SK-N-SH (cell line): ENCODE measurements at regions not wholly inside any gene's neighbourhood (a gene's known extent, or its start where the extent isn't known, plus 50 kb on each side); places are given as distances from the start of the nearest gene placed in this dataset.

Source experiments
- CTCF ChIA-PET: fragments of 300-600, 350-600 bp; formaldehyde crosslinking; extraction: SDS; loops from one replicate; lab custom pipeline; 2021; lab: Yijun Ruan, JAX
- POLR2A ChIA-PET: fragments of 350-600 bp; sonication (Branson Sonifier 250); formaldehyde crosslinking; extraction: SDS; loops from one replicate; lab custom pipeline; 2020; ENCODE audit warnings: antibody characterized with exemption, inconsistent platforms; lab: Yijun Ruan, JAX
- DNase-seq: peaks from one replicate; pipeline ENCODE4 v3.0.0; 2012
- H2AFZ ChIP-seq: fragments of 200-600 bp; sonication (generic); 2 replicates; pipeline ENCODE4 v1.8.1; 2016; ENCODE audit warnings: antibody characterized with exemption, mild to moderate bottlenecking, low read depth
- H3F3A ChIP-seq: fragments of 200-600 bp; sonication (generic); replicated peaks from 2 replicates; pipeline ENCODE3; 2016; ENCODE audit warnings: antibody characterized with exemption, mild to moderate bottlenecking; ENCODE audit not compliant: insufficient read depth
- H3K27ac ChIP-seq, 2 experiments: fragments of 200-500 bp in 1 of 2; fragments of 200-600 bp in 1 of 2; sonication (Bioruptor generic) in 1 of 2; sonication (generic), shearing (Covaris generic) in 1 of 2; 2 replicates each; pipeline versions ENCODE4 v1.5.1 to v1.6.1; 2014 to 2016; ENCODE audit warnings: low read depth in 2 of 2, inconsistent platforms in 1 of 2, low read length in 1 of 2, mild to moderate bottlenecking in 1 of 2, mixed read lengths in 1 of 2
- H3K27me3 ChIP-seq: fragments of 200-600 bp; sonication (generic), shearing (Covaris generic); 2 replicates; pipeline ENCODE4 v1.6.1; 2016; ENCODE audit warnings: mixed run types; ENCODE audit not compliant: insufficient read depth
- H3K36me3 ChIP-seq, 2 experiments: fragments of 200-500 bp in 1 of 2; fragments of 200-600 bp in 1 of 2; sonication (Bioruptor generic) in 1 of 2; sonication (generic) in 1 of 2; replicated peaks in 1 of 2; 2 replicates each; pipeline versions ENCODE3 to v1.5.1; 2014 to 2016; ENCODE audit warnings: low read length in 1 of 2, mild to moderate bottlenecking in 1 of 2; ENCODE audit not compliant: insufficient read depth in 2 of 2, control insufficient read depth in 1 of 2
- H3K4me1 ChIP-seq, 2 experiments: fragments of 200-500 bp in 1 of 2; fragments of 200-600 bp in 1 of 2; sonication (Bioruptor generic) in 1 of 2; sonication (generic), shearing (Covaris generic) in 1 of 2; 2 replicates each; pipeline versions ENCODE4 v1.5.1 to v1.6.1; 2014 to 2016; ENCODE audit warnings: low read depth in 1 of 2, low read length in 1 of 2, mixed run types in 1 of 2; ENCODE audit not compliant: insufficient read depth in 2 of 2, control insufficient read depth in 1 of 2
- H3K4me2 ChIP-seq: fragments of 200-600 bp; sonication (generic), shearing (Covaris generic); 2 replicates; pipeline ENCODE4 v1.6.1; 2017; ENCODE audit warnings: mixed run types
- H3K4me3 ChIP-seq, 2 experiments: fragments of 200-500 bp in 1 of 2; fragments of 200-600 bp in 1 of 2; sonication (Bioruptor generic) in 1 of 2; sonication (generic), shearing (Covaris generic) in 1 of 2; 2 replicates each; pipeline versions ENCODE4 v1.5.1 to v1.8.1; 2014 to 2016; ENCODE audit warnings: low read depth in 2 of 2, inconsistent platforms in 1 of 2, low read length in 1 of 2, mild to moderate bottlenecking in 1 of 2, mixed read lengths in 1 of 2, moderate library complexity in 1 of 2
- H3K79me2 ChIP-seq: fragments of 200-600 bp; sonication (generic); 2 replicates; pipeline ENCODE4 v1.8.1; 2017; ENCODE audit warnings: mild to moderate bottlenecking; ENCODE audit not compliant: insufficient read depth
- H3K9ac ChIP-seq: fragments of 200-600 bp; sonication (generic); 2 replicates; pipeline ENCODE4 v1.6.1; 2017; ENCODE audit warnings: mixed run types
- H3K9me2 ChIP-seq: fragments of 200-600 bp; sonication (generic); 2 replicates; pipeline ENCODE4 v1.6.1; 2017; ENCODE audit warnings: mixed run types
- H3K9me3 ChIP-seq: fragments of 200-600 bp; sonication (generic); 2 replicates; pipeline ENCODE4 v1.6.1; 2017; ENCODE audit warnings: mixed run types, mild to moderate bottlenecking, moderate library complexity
- H4K20me1 ChIP-seq: fragments of 200-600 bp; sonication (generic); 2 replicates; pipeline ENCODE4 v1.6.1; 2017; ENCODE audit warnings: mild to moderate bottlenecking, mixed run types; ENCODE audit not compliant: insufficient read depth
- CHD2 ChIP-seq: fragments of 150-350 bp; IDR thresholded peaks from 2 replicates; pipeline ENCODE4 v1.6.1; 2018; ENCODE audit warnings: low read length; ENCODE audit not compliant: partially characterized antibody
- ELF1 ChIP-seq: IDR thresholded peaks from 2 replicates; pipeline ENCODE4 v1.4.0; 2012
- FOSL2 ChIP-seq: IDR thresholded peaks from 2 replicates; pipeline ENCODE4 v1.4.0; 2012; ENCODE audit warnings: low read depth, mild to moderate bottlenecking, moderate library complexity, borderline replicate concordance
- IRF3 ChIP-seq: fragments of 150-350 bp; IDR thresholded peaks from 2 replicates; pipeline ENCODE4 v1.6.1; 2016; ENCODE audit warnings: mild to moderate bottlenecking, low read depth, low read length
- MAX ChIP-seq: IDR thresholded peaks from 2 replicates; pipeline ENCODE4 v1.4.0; 2012; ENCODE audit warnings: low read depth
- NFIC ChIP-seq: IDR thresholded peaks from 2 replicates; pipeline ENCODE4 v1.4.0; 2012; ENCODE audit warnings: borderline replicate concordance
- NRF1 ChIP-seq: IDR thresholded peaks from 2 replicates; pipeline ENCODE4 v1.6.1; 2012; ENCODE audit warnings: low read depth, mild to moderate bottlenecking, low read length
- RFX5 ChIP-seq: IDR thresholded peaks from 2 replicates; pipeline ENCODE4 v1.6.1; 2012; ENCODE audit warnings: mild to moderate bottlenecking, improper control_type of control experiment, low read length
- SMC3 ChIP-seq: IDR thresholded peaks from 2 replicates; pipeline ENCODE4 v1.6.1; 2012; ENCODE audit warnings: low read depth, low read length, improper control_type of control experiment
- USF1 ChIP-seq: IDR thresholded peaks from 2 replicates; pipeline ENCODE4 v1.4.0; 2012; ENCODE audit warnings: low read depth, borderline replicate concordance
- WGBS: methylation state at CpG from one replicate; pipeline ENCODE4 v1.1.6; 2017; ENCODE audit warnings: low lambda C conversion rate; 5-methylcytosine and 5-hydroxymethylcytosine counted together
- TF ChIP-seq, protein P1 (sequence below): IDR thresholded peaks from 2 replicates; pipeline ENCODE4 v1.6.1; 2012; ENCODE audit warnings: mild to moderate bottlenecking, low read depth, low read length, moderate library complexity

GRCh38 chr1:29669158-29669871, 433.0 kb downstream of the PTPRU start (continued):
- TF ChIP-seq IRF3 (no peak), SMC3 (no peak), NRF1 (no peak), NFIC (no peak), MAX (no peak), ELF1 (no peak)
- TF ChIP-seq, protein P1, sequence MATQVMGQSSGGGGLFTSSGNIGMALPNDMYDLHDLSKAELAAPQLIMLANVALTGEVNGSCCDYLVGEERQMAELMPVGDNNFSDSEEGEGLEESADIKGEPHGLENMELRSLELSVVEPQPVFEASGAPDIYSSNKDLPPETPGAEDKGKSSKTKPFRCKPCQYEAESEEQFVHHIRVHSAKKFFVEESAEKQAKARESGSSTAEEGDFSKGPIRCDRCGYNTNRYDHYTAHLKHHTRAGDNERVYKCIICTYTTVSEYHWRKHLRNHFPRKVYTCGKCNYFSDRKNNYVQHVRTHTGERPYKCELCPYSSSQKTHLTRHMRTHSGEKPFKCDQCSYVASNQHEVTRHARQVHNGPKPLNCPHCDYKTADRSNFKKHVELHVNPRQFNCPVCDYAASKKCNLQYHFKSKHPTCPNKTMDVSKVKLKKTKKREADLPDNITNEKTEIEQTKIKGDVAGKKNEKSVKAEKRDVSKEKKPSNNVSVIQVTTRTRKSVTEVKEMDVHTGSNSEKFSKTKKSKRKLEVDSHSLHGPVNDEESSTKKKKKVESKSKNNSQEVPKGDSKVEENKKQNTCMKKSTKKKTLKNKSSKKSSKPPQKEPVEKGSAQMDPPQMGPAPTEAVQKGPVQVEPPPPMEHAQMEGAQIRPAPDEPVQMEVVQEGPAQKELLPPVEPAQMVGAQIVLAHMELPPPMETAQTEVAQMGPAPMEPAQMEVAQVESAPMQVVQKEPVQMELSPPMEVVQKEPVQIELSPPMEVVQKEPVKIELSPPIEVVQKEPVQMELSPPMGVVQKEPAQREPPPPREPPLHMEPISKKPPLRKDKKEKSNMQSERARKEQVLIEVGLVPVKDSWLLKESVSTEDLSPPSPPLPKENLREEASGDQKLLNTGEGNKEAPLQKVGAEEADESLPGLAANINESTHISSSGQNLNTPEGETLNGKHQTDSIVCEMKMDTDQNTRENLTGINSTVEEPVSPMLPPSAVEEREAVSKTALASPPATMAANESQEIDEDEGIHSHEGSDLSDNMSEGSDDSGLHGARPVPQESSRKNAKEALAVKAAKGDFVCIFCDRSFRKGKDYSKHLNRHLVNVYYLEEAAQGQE, result no peak

- Histone ChIP-seq H3K4me1 (peaks cover 0 to 3% of the 10 kb centered on the region in 2 experiments; a peak in 1 of 4 replicates), H2AFZ (no peak overlapping the region), H3K9me3 (no peaks in the 10 kb centered on the region), H3K9me2 (no peaks in the 10 kb centered on the region), H3K79me2 (no peaks in the 10 kb centered on the region), H3K27me3 (no peaks in the 10 kb centered on the region), H3K4me3 (no peak overlapping the region), H4K20me1 (no peaks in the 10 kb centered on the region), H3K27ac (no peak overlapping the region), H3K9ac (no peak overlapping the region), H3K36me3 (no peaks in the 10 kb centered on the region), H3K4me2 (no peak overlapping the region), H3F3A (no peaks in the 10 kb centered on the region)
- DNase-seq, result no peak
- WGBS, result 61% methylated on average over 7 of the region's 7 CpGs
- ChIA-PET POLR2A (no interaction called here), CTCF (interaction anchor here (0.6 kb wide), 1 partner anchor 35 kb away, joined by 3 read pairs; no protein-coding TSS in a partner anchor)
- no peak for TF ChIP-seq CHD2
- TF ChIP-seq RFX5, result no peak
- TF ChIP-seq USF1, result no peak
- TF ChIP-seq FOSL2, result no peak
- no peak for TF ChIP-seq MAX
Measured at GRCh38 chr1:29668551-29669157, 432.3 kb downstream of the PTPRU start.
